ENCODE measurements at regions not wholly inside any gene's neighbourhood (a gene's known extent, or its start where the extent isn't known, plus 50 kb on each side); places are given as distances from the start of the nearest gene placed in this dataset.

DNA sequence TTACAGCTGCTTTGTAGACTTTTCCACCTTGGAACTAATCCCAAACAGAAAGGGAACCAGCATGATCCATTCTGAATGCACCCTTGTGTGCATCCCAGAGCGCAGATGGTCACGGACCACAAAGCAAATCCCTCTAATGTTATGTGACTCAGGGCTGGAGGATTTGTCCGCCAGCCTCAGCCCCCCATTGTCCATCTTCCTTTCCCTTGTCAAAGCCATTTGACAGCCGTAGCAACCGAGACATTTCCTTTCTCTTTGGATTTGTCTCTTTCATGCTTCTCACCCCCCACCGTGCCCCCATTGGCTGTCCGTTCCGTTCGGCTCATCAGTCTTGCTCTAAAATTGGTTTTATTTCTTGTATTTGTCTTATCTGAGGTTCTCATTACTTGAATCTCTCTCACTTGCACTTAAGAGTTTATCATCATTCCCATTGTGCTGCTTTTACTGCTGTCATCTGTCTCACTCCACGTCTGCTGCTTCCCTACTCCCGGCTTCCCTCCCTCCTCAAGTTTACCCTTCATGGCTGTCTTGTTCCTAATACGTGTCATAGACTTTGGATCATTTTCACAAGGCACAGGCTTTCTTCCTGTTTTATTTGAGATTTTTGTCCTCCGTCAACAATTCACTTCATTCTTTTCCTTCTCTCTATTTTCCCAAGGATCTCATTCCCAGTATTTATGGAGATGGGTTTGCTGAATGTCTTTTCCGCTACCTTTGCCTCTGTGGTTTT lies 163.4 kb upstream of the ERCC4 start:
- no peak for DNase-seq

DNA sequence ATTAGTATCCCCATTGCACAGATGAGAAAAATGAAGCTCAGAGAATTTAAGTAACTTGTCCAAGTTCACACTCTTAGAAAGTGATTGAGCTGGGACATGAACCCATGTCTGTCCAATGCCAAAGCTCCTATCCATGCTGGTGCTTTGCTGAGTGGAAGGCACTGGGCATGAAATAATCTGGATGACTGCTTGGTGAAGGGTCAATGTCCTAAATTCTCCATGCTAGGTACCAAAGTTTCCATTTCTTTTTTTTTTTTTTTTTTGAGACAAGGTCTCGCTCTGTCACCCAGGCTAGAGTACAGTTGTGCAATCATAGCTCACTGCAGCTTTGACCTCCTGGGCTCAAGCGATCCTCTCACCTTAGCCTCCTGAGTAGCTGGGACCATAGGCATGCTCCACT lies 153.6 kb upstream of the ERCC4 start:
- DNase-seq, result no peak

DNA sequence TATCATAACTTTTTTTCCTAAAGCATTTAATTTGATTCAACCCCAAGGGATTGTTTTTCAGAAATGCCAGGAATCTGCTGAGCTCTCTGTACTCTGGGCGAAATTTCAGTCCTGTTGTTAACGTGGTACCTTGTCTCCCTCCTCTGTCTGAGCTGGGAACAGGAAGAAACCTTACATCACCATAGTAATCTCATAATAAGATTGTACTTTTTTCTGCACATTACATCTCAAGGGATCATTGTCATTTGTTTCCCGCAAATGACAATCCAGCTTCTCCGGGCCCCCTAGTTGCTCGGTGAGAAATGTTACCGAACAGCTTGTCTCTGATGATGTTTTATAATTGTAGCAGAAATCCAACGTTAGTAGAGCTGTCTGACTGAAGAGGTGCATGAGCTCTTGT lies 152.7 kb upstream of the ERCC4 start:
- no peak for DNase-seq

DNA sequence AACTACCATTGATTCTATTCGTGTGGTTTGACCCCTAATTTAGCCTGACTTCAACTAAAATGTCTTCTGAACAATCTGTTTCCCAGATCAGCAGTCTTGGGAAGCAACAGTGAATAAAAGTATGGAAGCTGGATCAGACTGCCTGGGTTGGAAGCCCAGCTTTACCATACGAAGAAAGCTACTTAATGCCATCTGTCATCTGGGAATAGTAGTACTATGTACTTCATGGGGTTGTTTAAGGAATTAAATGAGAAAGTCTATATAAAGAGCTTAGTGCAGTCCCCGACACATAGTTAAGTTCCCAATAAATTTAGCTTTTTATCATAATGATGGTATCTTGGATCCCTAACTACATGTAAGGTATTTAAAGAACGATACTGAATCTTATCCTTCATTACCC lies 151.5 kb upstream of the ERCC4 start:
- no peak for DNase-seq

DNA sequence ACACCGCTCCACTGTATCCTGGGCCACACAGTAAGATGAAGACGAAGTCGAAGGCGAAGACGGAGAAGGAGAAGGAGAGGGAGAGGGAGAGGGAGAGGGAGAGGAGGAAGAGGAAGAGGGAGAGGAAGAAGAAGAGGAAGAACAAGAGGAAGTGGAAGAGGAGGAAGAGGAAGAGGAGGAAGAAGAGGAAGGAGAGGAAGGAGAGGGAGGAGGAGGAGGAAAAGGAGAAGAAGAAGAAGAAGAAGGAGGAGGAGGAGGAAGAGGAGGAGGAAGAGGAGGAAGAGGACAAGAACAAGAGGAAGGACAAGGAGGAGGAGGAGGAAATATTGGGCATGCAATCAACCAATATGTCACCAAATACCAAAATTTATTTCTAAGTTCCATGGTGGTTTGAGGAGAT lies 149.5 kb upstream of the ERCC4 start:
- DNase-seq, result no peak

DNA sequence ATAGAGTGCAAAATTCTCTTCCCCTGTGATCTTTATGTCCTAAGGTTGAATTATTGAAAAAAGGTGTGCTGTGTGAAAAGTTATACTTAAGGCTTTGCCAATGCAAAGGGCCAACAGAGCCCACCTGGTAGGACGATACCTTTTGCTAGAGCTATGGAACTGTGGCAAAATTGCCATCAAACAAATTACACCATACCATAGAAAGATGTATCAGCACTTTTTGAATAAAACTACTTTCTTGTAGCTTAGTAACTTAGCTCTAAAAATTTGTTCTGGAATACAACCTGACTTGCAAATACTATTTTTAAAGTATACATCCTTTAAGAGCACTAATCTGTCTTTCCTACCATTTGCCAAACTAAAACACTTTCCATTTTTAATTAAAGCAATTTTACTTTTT lies 147.2 kb upstream of the ERCC4 start:
- no peak for DNase-seq

DNA sequence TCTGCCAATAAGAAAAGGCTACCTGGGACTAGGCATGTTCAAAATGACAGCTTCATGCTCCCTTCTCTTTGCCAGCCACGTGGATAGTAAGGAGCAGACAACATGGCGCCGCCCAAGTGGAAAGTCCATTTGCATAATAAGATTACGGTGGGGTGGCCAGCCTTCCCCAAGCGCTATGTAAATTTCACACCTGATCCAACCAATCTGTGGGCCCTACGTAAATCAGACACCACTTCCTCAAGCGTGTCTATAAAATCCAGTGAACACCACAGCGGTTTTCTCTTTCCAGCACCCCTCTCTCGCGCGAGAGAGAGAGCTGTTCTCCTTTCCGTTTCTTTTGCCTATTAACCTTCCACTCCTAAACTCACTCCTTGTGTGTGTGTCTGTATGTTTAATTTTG lies 140.3 kb upstream of the ERCC4 start:
- no peak for DNase-seq

DNA sequence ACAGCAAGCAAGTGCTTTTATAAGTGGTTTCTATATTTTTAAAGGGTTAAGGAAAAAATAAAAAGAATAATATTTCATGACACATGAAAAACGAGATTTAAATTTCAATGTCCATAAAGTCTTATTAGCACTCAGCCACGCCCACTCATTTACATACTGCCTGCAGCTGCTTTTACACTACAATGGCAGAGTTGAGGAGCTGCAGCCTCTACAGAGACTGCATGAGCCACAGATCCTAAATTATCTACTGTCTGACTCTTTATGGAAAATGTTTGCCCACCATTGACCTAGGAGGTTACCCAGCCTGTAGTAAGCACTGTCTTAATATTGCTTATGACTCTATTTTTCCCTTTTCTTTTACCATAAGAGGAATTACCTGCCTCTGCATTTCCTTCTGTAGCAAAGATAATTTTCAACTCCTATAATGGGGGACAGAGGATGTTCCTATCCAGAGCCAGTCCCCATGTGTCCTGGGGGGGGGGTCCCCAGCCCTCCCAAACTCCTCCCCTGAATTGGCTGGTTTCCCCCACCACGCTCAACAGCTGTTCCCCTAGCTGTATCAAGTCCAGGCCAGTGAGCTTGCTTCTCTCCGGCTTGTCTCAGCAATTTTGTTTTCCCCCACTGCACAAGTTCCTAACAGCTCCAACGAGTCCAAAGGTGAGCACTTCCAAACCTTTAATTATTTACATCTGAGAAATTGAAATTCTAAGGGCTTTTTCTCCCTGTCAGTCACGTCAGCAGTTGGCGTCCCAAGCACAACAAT lies 139.4 kb upstream of the ERCC4 start:
- DNase-seq, result no peak

DNA sequence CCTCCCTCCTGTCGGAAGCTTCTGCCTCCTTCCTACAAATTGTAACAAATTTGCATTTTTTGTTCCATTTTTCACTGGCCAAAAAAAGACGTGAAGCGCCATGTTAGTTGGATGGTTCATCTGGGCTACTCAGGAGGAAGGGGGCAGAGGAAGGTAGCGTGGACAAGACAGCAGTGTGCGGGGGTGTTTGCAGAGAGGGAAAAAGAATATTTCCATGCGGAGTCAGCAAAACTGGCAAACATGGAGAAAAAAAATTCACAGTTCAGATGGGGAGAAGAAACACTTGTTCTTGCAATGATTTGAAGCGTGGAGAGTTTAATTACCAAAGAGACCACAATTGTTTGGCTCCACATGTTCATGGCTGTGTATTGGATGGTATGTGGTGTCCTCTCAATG lies 138.8 kb upstream of the ERCC4 start:
- DNase-seq, result no peak

DNA sequence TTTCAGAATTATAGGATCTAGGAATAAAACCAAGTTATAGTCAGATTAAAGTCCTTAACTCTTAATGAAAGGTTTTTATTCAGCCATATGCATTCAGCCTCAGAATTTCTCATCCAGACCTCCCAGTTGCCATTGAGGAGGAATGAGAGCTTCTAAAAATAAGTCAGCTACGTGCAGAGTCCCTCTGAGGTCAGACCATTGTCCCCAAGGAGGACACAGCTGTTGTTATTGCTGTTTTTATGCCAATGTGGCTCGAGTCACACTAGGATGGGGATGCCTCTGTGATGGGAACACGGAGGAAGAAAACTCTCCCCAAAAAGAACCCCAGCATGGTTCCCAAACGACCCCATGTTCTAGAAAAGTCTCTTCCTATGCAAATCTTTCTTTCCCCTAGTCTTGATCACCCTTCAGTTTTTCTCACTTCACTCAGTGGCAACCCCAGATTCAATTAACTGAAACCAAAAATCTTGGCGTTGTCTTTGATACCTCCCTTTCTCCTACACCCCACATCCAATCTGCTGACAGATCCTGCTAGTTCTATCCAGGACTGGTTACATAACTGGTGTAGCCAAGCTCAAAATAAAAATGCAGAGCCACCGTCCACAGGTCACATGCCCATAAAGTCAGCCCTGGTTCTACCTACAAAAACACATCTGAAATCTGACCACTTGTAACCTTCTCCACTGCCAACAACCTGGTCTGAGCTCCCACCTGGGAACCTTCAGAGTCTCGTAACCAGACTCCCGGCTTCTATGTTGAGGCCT lies 138.2 kb upstream of the ERCC4 start:
- DNase-seq, result no peak

DNA sequence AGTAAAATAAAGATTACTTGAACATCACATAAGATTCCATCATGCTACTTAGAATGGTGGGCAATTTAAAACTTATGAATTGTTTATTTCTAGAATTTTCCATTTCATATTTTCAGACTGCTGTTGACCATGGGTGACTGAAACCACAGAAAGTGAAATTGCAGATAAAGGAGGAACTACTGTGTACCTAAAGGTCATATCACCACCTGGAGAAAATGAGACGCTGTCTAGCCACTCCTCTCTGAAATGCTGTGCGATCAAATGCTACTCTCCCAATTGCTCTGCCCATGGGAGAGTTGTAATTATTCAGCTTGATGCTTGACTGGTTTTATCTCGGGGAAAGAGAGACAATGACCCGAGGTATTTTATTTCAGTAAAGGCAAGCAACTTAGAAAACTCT lies 128.9 kb upstream of the ERCC4 start:
- DNase-seq, result no peak

DNA sequence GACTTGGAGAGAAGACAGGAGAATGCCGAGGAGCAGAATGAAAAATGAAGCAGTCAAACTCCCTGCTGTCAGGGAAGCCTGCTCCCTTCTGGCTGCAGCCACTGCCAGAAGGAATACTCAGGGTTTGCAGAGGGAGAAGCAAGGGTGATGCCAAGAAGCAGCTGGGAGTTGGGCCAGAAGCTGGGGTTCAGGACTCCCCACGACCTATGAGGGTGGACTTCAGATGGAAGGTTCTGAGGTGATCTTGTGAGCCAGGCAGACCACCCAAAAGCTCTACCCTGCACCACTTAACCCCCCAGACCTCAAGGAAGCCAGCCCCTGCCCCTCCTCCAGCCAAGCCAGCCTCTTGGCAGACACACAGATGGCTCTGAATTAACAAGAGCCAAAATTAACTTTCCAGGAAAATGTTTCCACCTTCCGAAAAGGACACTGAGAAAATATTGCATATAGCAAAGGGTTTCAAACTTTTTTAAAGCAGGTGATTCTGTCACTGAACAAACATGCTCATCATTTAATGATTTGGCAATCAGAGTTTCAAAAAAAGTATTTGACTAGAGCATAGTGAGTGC lies 126.0 kb upstream of the ERCC4 start:
- DNase-seq, result no peak

DNA sequence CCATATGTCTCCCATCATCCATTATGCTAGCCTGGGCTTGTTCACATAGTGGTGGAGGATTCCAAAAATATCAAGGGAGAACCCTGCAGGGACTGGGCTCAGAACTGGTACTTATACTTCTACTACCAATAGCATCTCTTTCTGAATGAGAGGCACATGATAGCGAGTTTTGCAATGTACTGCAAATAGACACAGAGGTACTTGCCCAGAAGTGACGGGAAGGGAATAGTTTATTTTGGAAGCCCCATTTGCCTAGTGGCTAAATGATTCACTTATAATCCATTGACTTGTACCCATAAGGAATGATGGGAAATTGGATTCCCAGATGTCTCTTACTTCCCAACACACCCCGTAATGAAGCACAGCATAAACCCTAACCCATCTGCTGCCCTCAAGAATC lies 124.8 kb upstream of the ERCC4 start:
- no peak for DNase-seq

DNA sequence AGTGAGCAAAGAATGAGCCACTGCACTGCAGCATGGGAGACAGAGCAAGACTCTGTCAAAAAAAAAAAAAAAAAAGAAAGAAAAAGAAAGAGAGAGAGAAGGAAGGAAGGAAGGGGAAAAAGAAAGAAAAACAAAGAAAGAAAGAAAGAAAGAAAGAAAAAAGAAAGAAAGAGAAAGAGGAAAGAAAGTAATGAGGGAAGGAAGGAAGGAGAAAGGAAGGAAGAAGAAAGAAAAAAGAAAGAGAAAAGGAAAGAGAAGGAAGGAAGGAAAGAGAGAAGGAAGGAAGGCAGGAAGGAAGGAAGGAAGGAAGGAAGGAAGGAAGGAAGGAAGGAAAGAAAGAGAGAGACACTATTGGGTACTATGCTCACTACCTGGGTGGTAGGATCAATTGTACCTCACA lies 122.2 kb upstream of the ERCC4 start:
- DNase-seq, result no peak

DNA sequence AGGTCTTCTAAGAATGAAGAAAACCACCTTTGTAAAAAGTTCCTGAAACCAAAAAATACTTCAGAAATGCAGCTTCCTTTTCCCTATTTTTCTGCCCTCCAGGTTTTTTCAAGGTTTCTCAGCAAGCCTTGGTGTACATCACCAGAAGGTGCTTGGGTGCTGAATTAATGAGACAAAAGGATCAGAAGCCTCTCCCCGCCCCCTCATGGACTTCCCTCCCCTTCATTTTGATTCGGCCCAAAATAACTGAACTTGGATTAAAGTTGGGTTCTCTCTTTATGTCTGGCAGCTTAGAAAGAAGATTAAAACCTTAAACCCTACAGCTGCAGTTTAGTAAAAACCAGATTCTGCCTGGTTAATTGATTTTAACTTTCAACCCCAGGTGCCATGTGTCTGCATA lies 121.7 kb upstream of the ERCC4 start:
- DNase-seq, result no peak

DNA sequence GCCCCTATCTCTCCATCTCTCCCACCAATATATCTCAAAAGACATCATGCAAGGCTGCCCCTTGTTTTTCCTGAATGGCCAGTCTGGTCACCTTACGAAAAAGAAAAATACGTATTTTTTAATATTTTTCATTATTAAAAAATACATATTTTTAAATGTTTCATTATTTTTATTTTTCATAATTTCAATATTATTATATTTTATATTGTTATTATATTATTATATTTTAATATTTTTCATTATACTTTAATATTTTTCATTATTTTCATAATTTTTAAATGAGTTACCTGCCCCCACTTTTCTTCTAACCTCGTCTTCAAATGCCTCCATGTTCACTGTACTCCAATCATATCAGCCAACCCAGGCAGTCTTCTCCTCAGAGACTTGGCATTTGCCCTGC lies 116.0 kb upstream of the ERCC4 start:
- no peak for DNase-seq

DNA sequence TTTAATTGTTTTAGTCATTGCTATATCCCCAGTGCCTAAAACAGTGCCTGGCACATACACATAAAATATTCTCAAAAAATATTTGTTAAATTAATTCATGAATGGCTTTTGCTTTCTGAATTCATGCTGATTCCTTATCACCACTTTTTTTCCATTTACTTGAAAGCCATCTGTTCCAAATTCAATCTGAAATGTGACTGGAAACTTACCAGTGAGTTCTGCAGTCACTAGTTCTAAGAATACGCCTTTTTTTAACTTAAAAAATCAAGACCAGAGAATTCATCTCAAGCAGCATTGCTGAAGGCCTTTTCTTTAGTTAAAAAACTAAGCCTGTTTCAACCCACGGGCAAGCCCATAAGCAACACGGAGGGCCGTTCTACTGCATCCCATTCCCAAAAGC lies 114.0 kb upstream of the ERCC4 start:
- DNase-seq, result no peak

DNA sequence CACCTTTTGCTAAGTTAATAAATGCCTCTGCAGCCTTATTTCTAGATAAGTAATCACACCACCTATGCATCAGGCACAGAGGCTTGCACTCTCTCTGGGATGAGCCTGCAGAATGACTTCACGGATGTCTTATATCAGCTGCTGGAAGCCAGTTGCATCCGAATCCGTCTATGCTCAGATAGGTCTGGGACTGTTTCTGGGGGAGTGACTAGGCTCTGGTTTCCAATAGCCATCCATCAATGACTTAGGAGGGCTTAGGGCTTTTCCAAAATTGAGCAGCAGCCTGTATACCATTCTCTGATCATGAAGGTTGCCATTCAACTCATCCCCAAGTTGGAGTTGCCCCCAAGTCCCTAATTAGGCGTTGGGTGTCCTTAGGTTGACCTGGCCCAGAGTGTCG lies 113.3 kb upstream of the ERCC4 start:
- no peak for DNase-seq

DNA sequence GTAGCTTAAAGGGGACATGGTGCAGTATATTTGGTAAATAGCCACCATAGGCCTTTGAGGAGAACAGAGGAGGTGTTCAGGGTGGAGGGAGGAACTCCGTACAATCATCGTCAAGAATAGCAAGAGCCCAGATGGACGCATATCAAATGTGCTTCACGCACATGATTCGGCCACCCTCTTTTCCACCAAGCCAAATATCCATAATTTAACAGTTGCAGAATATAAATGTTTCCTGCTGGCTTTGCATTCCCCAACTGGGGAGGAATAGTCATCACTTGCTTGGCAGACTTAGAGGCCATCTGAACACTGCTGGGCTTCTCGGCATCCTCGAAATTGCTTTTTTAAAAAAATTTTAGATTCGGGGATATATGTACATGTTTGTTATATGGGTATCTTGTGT lies 111.9 kb upstream of the ERCC4 start:
- no peak for DNase-seq

DNA sequence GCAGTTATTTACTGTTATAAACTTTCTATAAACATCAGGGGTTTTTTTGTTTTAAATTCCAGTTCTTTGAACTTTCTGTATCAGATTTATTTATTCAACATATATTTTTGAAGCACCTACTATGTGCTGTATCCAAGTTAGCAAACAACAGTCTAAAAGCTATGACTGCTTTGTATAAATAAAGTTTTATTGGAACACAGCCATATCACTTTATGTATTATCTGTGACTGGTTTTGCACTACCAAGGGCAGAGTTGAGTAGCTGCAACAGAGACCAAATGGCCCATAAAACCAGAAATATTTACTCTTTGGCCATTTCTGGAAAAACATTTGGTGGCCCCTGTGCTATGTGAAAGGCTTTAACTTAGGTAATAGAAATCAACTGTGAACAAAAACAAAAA lies 110.2 kb upstream of the ERCC4 start:
- no peak for DNase-seq

DNA sequence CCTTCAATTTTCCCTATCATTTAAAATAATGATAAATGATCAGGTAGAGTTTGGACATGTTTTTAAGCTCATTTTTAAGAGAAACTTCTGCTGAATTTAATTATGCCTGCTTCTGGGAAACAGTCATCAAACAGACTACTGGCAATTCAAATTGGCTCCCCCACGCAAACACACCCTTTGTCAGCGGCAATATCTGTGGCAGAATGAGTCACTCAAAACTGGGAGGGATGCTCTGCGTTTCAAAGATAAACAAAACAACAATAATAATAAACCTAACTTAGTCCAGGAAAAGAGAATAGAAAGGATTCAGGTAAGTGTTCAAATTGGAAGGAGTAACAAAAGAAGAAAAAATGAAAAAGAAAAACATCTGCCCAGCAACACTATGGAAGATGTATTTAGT lies 108.1 kb upstream of the ERCC4 start:
- DNase-seq, result no peak

DNA sequence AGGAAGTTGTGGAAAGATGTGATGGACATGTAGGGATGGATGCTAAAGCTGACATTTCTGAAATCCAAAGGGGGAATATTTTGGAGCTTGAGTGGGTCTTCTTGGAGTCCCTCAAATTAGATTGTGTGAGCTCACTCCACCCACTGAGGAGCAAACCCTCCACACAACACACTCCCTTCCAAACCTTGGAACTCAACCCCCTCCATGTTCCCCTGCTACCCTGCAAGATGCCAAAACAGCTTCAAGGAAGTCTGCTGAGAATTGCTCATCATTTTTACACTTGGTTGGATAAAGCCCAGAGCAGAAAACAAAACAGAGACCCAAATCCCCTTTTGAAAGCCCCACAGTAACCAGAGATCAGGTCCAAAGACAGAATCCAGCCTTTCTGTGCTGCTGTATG lies 103.3 kb upstream of the ERCC4 start:
- no peak for DNase-seq

DNA sequence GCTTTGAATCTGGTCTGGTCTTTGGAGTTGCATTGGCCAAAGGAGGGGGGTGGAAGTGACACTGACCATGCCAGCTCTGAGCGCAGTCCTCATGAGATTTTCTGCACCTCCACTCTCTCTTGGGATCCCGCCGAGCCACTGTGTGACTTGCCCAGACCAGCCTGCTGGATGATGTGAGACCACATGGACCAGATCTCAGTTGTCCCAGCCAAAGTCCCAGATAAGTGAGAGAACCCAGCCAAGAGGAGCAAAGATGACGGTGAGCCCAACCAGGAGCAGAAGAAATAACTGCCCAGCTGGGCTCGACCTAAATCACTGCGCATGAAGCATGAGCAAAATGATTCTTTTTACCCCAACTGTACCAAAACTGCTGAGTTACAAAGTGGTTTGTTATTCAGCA lies 96.5 kb upstream of the ERCC4 start:
- no peak for DNase-seq
